ENCODE measurements at regions not wholly inside any gene's neighbourhood (a gene's known extent, or its start where the extent isn't known, plus 50 kb on each side); places are given as distances from the start of the nearest gene placed in this dataset.

DNA sequence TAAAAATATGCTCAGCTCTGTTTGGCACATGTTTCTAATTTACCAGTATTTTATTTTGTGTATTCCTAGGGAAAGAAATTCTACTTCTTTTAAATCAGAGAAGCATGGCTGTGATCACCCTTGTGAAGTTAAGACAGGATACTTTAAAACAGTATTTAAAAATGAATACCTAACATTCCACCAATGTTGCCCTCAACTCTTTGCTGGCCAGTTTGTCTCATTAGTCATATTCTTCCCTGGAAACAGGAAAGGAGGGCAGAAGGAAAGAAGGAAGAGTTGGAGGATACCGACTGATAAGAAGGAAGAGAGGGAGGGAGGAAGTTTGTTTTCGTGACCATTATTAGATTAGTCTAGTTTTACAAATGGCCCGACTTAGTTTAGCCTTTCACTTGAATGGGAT, 137.4 kb downstream of the PLK2 start:
- TF ChIP-seq, protein P1, sequence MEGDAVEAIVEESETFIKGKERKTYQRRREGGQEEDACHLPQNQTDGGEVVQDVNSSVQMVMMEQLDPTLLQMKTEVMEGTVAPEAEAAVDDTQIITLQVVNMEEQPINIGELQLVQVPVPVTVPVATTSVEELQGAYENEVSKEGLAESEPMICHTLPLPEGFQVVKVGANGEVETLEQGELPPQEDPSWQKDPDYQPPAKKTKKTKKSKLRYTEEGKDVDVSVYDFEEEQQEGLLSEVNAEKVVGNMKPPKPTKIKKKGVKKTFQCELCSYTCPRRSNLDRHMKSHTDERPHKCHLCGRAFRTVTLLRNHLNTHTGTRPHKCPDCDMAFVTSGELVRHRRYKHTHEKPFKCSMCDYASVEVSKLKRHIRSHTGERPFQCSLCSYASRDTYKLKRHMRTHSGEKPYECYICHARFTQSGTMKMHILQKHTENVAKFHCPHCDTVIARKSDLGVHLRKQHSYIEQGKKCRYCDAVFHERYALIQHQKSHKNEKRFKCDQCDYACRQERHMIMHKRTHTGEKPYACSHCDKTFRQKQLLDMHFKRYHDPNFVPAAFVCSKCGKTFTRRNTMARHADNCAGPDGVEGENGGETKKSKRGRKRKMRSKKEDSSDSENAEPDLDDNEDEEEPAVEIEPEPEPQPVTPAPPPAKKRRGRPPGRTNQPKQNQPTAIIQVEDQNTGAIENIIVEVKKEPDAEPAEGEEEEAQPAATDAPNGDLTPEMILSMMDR (conservative IDR thresholded peaks at IDR 0.05) = no peak
- no peak for TF ChIP-seq ZFX (IDR thresholded peaks at IDR 0.05)
